Panc1 (cell line): ENCODE measurements at regions not wholly inside any gene's neighbourhood (a gene's known extent, or its start where the extent isn't known, plus 50 kb on each side); places are given as distances from the start of the nearest gene placed in this dataset.

Experiments used
- ATAC-seq: fragments of 200-7000 bp; cut with Tn5 transposase; 2 replicates; pipeline ENCODE4 v1.9.1; 2020; ENCODE audit warnings: mild to moderate bottlenecking, moderate library complexity
- BruUV-seq: library from RNA; stranded (reverse); fragments of 400-500 nt; replicated peaks from 2 replicates; lab custom pipeline; 2021; lab: Mats Ljungman, UMichigan
- CTCF ChIA-PET: fragments of 300-600 bp; sonication (Branson Sonifier 250); formaldehyde crosslinking; loops from one replicate; lab custom pipeline; 2022; ENCODE audit warnings: antibody characterized with exemption; lab: Charles Lee
- POLR2A ChIA-PET: fragments of 300-600 bp; sonication (Branson Sonifier 250); formaldehyde crosslinking; loops from one replicate; lab custom pipeline; 2022; ENCODE audit warnings: antibody characterized with exemption; lab: Charles Lee
- DNase-seq: peaks from one replicate; pipeline ENCODE4 v3.0.0-alpha.2; 2010; ENCODE audit warnings: low read depth, low spot score
- H3K27ac ChIP-seq: 2 replicates; pipeline ENCODE4 v1.5.1; 2011; ENCODE audit warnings: mild to moderate bottlenecking, low read length, inconsistent platforms
- H3K27me3 ChIP-seq: fragments of 200-500 bp; sonication (Bioruptor generic); 2 replicates; pipeline ENCODE4 v1.6.0; 2014; ENCODE audit warnings: low read length, inconsistent platforms; ENCODE audit not compliant: control insufficient read depth, insufficient read depth
- H3K36me3 ChIP-seq: fragments of 200-500 bp; sonication (Bioruptor generic); 2 replicates; pipeline ENCODE4 v1.5.1; 2014; ENCODE audit warnings: inconsistent platforms, mild to moderate bottlenecking, low read length, moderate library complexity; ENCODE audit not compliant: control insufficient read depth, insufficient read depth
- H3K4me1 ChIP-seq: 2 replicates; pipeline ENCODE4 v1.5.1; 2011; ENCODE audit warnings: inconsistent platforms, mild to moderate bottlenecking, low read length, moderate library complexity; ENCODE audit not compliant: control insufficient read depth, insufficient read depth
- H3K4me3 ChIP-seq, 2 experiments: 2 replicates each; pipeline ENCODE4 v1.5.1; 2011 to 2012; ENCODE audit warnings: low read depth in 2 of 2, low read length in 2 of 2, mild to moderate bottlenecking in 2 of 2, inconsistent platforms in 1 of 2, moderate library complexity in 1 of 2
- H3K9me3 ChIP-seq: fragments of 200-500 bp; sonication (Bioruptor generic); 2 replicates; pipeline ENCODE4 v1.5.1; 2014; ENCODE audit warnings: low read depth, mild to moderate bottlenecking, inconsistent platforms, low read length, moderate library complexity; ENCODE audit not compliant: control insufficient read depth, insufficient read depth
- CTCF ChIP-seq: fragments of 450-650 bp; IDR thresholded peaks from 2 replicates; pipeline ENCODE4 v1.5.1; 2017; ENCODE audit warnings: mild to moderate bottlenecking
- POLR2AphosphoS5 ChIP-seq: IDR thresholded peaks from 2 replicates; pipeline ENCODE4 v1.6.1; 2012; ENCODE audit warnings: mild to moderate bottlenecking, low read depth, low read length, moderate library complexity
- REST ChIP-seq, 2 experiments: IDR thresholded peaks; 2 replicates each; pipeline ENCODE4 v1.6.1; 2011 to 2012; ENCODE audit warnings: low read depth in 2 of 2, control low read depth in 1 of 2, low read length in 1 of 2, mild to moderate bottlenecking in 1 of 2, moderate library complexity in 1 of 2; ENCODE audit not compliant: insufficient read depth in 1 of 2
- SIN3A ChIP-seq: IDR thresholded peaks from 2 replicates; pipeline ENCODE4 v1.6.1; 2012; ENCODE audit warnings: low read depth, mild to moderate bottlenecking, low read length, moderate library complexity, borderline replicate concordance; ENCODE audit not compliant: insufficient read depth
- TCF7L2 ChIP-seq: IDR thresholded peaks from 2 replicates; pipeline ENCODE4 v1.6.1; 2011; ENCODE audit warnings: mild to moderate bottlenecking, low read depth, low read length, inconsistent platforms
- in situ Hi-C: cut with HindIII; loops from 2 replicates; pipeline ENCODE4 v1.10.0; 2016; ENCODE audit warnings: low sequenced_read_pairs, low pct_unique_long_range_greater_than_20kb
- intact Hi-C: fragments of 100-400 bp; cut with micrococcal nuclease; formaldehyde crosslinking; loops from one replicate; pipeline ENCODE4 v1.10.0; 2022; ENCODE audit not compliant: unreplicated experiment

- intact Hi-C loops (no loop called here), in situ Hi-C loops (no loop called here)
- Histone ChIP-seq H3K36me3 (no peaks in the 10 kb centered on the region), H3K27ac (no peak overlapping the region), H3K4me3 (no peak overlapping the region), H3K27me3 (no peaks in the 10 kb centered on the region), H3K9me3 (no peaks in the 10 kb centered on the region), H3K4me1 (no peaks in the 10 kb centered on the region)
- ATAC-seq (no peak), DNase-seq (no peak)
- ChIA-PET POLR2A (no interaction called here), CTCF (no interaction called here)
- TF ChIP-seq SIN3A (no peak), POLR2AphosphoS5 (no peak), REST (IDR thresholded peaks at IDR 0.05; ENCODE audit: insufficient read depth in 1 of 2, low read depth in 2 of 2, low read length in 1 of 2) (peak in 1 of 2 experiments; percentile 48; a peak in 1 of 4 replicates), TCF7L2 (no peak), CTCF (no peak)
- no TSS peak for BruUV-seq
Observed at GRCh38 chr1:57671750-57672149, 247.9 kb upstream of the DAB1 start.

GRCh38 chr1:57659804-57660203 is 235.9 kb upstream of the DAB1 start:
- in situ Hi-C loops (no loop called here), intact Hi-C loops (no loop called here)
- Histone ChIP-seq H3K36me3 (no peaks in the 10 kb centered on the region), H3K27ac (no peak overlapping the region), H3K9me3 (no peaks in the 10 kb centered on the region), H3K4me3 (no peak overlapping the region), H3K27me3 (no peaks in the 10 kb centered on the region), H3K4me1 (no peaks in the 10 kb centered on the region)
- ChIA-PET POLR2A (no interaction called here), CTCF (no interaction called here)
- TF ChIP-seq REST (IDR thresholded peaks at IDR 0.05; ENCODE audit: insufficient read depth in 1 of 2, low read depth in 2 of 2, low read length in 1 of 2) (no peak), CTCF (no peak), POLR2AphosphoS5 (no peak), TCF7L2 (no peak), SIN3A (no peak)
- no peak for DNase-seq
- ATAC-seq: no peak
- BruUV-seq: no TSS peak
